NCI-H774 (cell line): ENCODE measurements at regions not wholly inside any gene's neighbourhood (a gene's known extent, or its start where the extent isn't known, plus 50 kb on each side); places are given as distances from the start of the nearest gene placed in this dataset.
"Not testable (repeated sequence)": the region's sequence is repeated elsewhere in the genome, so short reads cannot be mapped to it uniquely, and the experiment has no call there.

Experiments used
- DNase-seq: peaks from one replicate; lab custom pipeline; 2025; lab: John Stamatoyannopoulos, UW

- no peak for DNase-seq
Observed at GRCh38 chr2:211144078-211144477, 587.7 kb downstream of the CPS1 start.

- no peak for DNase-seq
Observed at GRCh38 chr2:211144974-211145665, 588.7 kb downstream of the CPS1 start.

- no peak for DNase-seq
Observed at GRCh38 chr2:211149731-211150130, 593.3 kb downstream of the CPS1 start.

GRCh38 chr2:211157211-211157610 is 600.8 kb downstream of the CPS1 start:
- no peak for DNase-seq

- DNase-seq, result no peak
Observed at GRCh38 chr2:211157856-211158463, 601.6 kb downstream of the CPS1 start.

GRCh38 chr2:211159972-211160371 is 603.6 kb downstream of the CPS1 start:
- DNase-seq, result no peak

GRCh38 chr2:211161236-211161635 is 604.8 kb downstream of the CPS1 start:
- DNase-seq, result no peak

GRCh38 chr2:211162911-211163310 is 606.5 kb downstream of the CPS1 start:
- no peak for DNase-seq

- no peak for DNase-seq
Observed at GRCh38 chr2:211170843-211171242, 614.4 kb downstream of the CPS1 start.

GRCh38 chr2:211174021-211174420 is 617.6 kb downstream of the CPS1 start:
- DNase-seq, result no peak

GRCh38 chr2:211174631-211175030 is 618.2 kb downstream of the CPS1 start:
- no peak for DNase-seq

GRCh38 chr2:211175956-211176355 is 619.6 kb downstream of the CPS1 start:
- DNase-seq, result no peak

GRCh38 chr2:211176514-211177141 is 620.2 kb downstream of the CPS1 start:
- DNase-seq, result no peak

- no peak for DNase-seq
Observed at GRCh38 chr2:211181626-211182025, 625.2 kb downstream of the CPS1 start.

- no peak for DNase-seq
Observed at GRCh38 chr2:211187602-211188001, 631.2 kb downstream of the CPS1 start.

- no peak for DNase-seq
Observed at GRCh38 chr2:211203986-211204385, 647.6 kb downstream of the CPS1 start.

- no peak for DNase-seq
Observed at GRCh38 chr2:211204456-211204855, 648.1 kb downstream of the CPS1 start.

GRCh38 chr2:211204902-211205301 is 648.5 kb downstream of the CPS1 start:
- DNase-seq, result no peak

GRCh38 chr2:211205358-211205757 is 649.0 kb downstream of the CPS1 start:
- DNase-seq, result no peak

- DNase-seq, result no peak
Observed at GRCh38 chr2:211205836-211206235, 649.4 kb downstream of the CPS1 start.

- no peak for DNase-seq
Observed at GRCh38 chr2:211216221-211216620, 659.8 kb downstream of the CPS1 start.

GRCh38 chr2:211219548-211219947 is 663.1 kb downstream of the CPS1 start:
- DNase-seq, result not testable (repeated sequence)

GRCh38 chr2:211225784-211226183 is 669.4 kb downstream of the CPS1 start:
- no peak for DNase-seq
